PFSK-1 (cell line): ENCODE measurements at regions not wholly inside any gene's neighbourhood (a gene's known extent, or its start where the extent isn't known, plus 50 kb on each side); places are given as distances from the start of the nearest gene placed in this dataset.

Experiments
- FOXP2 ChIP-seq: optimal IDR thresholded peaks from 2 replicates; pipeline ENCODE3; 2011; ENCODE audit warnings: borderline replicate concordance, control low read depth, inconsistent platforms; ENCODE audit not compliant: insufficient read depth; ENCODE audit errors: extremely low read length, extremely low read depth
- POLR2AphosphoS5 ChIP-seq: IDR thresholded peaks from 2 replicates; pipeline ENCODE4 v1.6.1; 2012; ENCODE audit warnings: low read depth, mild to moderate bottlenecking, control low read depth, low read length, moderate library complexity
- REST ChIP-seq, 2 experiments: IDR thresholded peaks; 2 replicates each; pipeline versions ENCODE4 v1.6.1 to v1.8.0; 2011 to 2012; ENCODE audit warnings: low read depth in 2 of 2, low read length in 2 of 2, control low read depth in 1 of 2, inconsistent platforms in 1 of 2, mild to moderate bottlenecking in 1 of 2, moderate library complexity in 1 of 2; ENCODE audit not compliant: insufficient read depth in 1 of 2
- SIN3A ChIP-seq: IDR thresholded peaks from 2 replicates; pipeline ENCODE4 v1.6.1; 2012; ENCODE audit warnings: mild to moderate bottlenecking, low read length, moderate library complexity, borderline replicate concordance; ENCODE audit not compliant: insufficient read depth
- TAF1 ChIP-seq: IDR thresholded peaks from 2 replicates; pipeline ENCODE4 v1.6.1; 2012; ENCODE audit warnings: low read length, control low read depth, borderline replicate concordance; ENCODE audit not compliant: insufficient read depth

DNA sequence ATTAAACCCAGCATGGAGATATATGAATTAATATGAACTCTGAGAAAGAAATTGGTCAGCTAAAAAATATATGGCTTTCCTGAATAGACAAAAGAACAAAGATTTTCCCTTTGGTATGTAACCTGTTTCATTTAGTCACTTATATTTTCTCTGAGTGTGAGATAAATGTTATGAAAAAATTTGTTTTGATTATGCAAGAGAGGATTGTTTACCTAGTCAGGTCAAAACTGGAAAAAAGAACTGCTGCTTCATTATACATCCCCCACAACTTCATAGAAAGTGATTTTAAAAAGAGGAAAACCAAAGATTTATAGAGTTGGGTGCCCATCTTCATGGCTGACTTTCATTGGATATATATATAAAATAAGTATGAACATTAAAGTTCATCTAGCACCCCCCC lies 242.2 kb upstream of the FN1 start:
- TF ChIP-seq REST (IDR thresholded peaks at IDR 0.05; ENCODE audit: insufficient read depth in 1 of 2, low read depth in 2 of 2, low read length in 2 of 2) (no peak), SIN3A (no peak), FOXP2 (no peak), TAF1 (no peak), POLR2AphosphoS5 (no peak)

- TF ChIP-seq FOXP2 = no peak
- TF ChIP-seq REST (IDR thresholded peaks at IDR 0.05; ENCODE audit: insufficient read depth in 1 of 2, low read depth in 2 of 2, low read length in 2 of 2) = no peak
- no peak for TF ChIP-seq POLR2AphosphoS5
- TF ChIP-seq TAF1 = no peak
- TF ChIP-seq SIN3A = no peak
Observed at GRCh38 chr2:215677481-215677880, 241.6 kb upstream of the FN1 start.

GRCh38 chr2:215672406-215672805 lies 236.5 kb upstream of the FN1 start:
- TF ChIP-seq REST (IDR thresholded peaks at IDR 0.05; ENCODE audit: insufficient read depth in 1 of 2, low read depth in 2 of 2, low read length in 2 of 2) = no peak

- TF ChIP-seq SIN3A (no peak), POLR2AphosphoS5 (no peak), FOXP2 (no peak), REST (IDR thresholded peaks at IDR 0.05; ENCODE audit: insufficient read depth in 1 of 2, low read depth in 2 of 2, low read length in 2 of 2) (no peak), TAF1 (no peak)
Observed at GRCh38 chr2:215671691-215672090, 235.8 kb upstream of the FN1 start.

- TF ChIP-seq SIN3A (no peak), TAF1 (no peak), POLR2AphosphoS5 (no peak), REST (IDR thresholded peaks at IDR 0.05; ENCODE audit: insufficient read depth in 1 of 2, low read depth in 2 of 2, low read length in 2 of 2) (no peak), FOXP2 (no peak)
Observed at GRCh38 chr2:215671244-215671643, 235.4 kb upstream of the FN1 start.
